Activated B cell treated with CpG ODN at 0.5 μM for 24 hours (primary cell): ENCODE measurements at regions not wholly inside any gene's neighbourhood (a gene's known extent, or its start where the extent isn't known, plus 50 kb on each side); places are given as distances from the start of the nearest gene placed in this dataset.
"Not testable (repeated sequence)": the region's sequence is repeated elsewhere in the genome, so short reads cannot be mapped to it uniquely, and the experiment has no call there.

Experiments
- ATAC-seq: fragments of 200-7000 bp; cut with Tn5 transposase; one replicate; pipeline ENCODE4 v1.10.0; 2021; ENCODE audit warnings: low read depth, mild to moderate bottlenecking, moderate library complexity
- CTCF ChIA-PET: fragments of 350-600 bp; sonication (Branson Sonifier 250); formaldehyde crosslinking; loops from one replicate; lab custom pipeline; 2021; ENCODE audit warnings: antibody characterized with exemption; lab: Charles Lee
- POLR2A ChIA-PET: fragments of 350-600 bp; sonication (Branson Sonifier 250); formaldehyde crosslinking; loops from one replicate; lab custom pipeline; 2021; ENCODE audit warnings: antibody characterized with exemption; lab: Charles Lee
- DNase-seq: peaks from one replicate; pipeline ENCODE4 v3.0.0; 2022
- H3K27ac Mint-ChIP-seq: one replicate; pipeline ENCODE4 v1.8.0; 2020; ENCODE audit warnings: mixed read lengths
- H3K27me3 Mint-ChIP-seq: one replicate; pipeline ENCODE4 v1.8.0; 2021; ENCODE audit warnings: mixed read lengths
- H3K36me3 Mint-ChIP-seq: one replicate; pipeline ENCODE4 v1.8.0; 2021; ENCODE audit warnings: low read depth, mixed read lengths
- H3K4me1 Mint-ChIP-seq: one replicate; pipeline ENCODE4 v1.8.0; 2021; ENCODE audit warnings: mixed read lengths
- H3K4me3 Mint-ChIP-seq: one replicate; pipeline ENCODE4 v1.8.0; 2020; ENCODE audit warnings: mild to moderate bottlenecking, mixed read lengths
- H3K9me3 Mint-ChIP-seq: one replicate; pipeline ENCODE4 v1.8.0; 2020; ENCODE audit warnings: mixed read lengths
- CTCF ChIP-seq: fragments of 200-600 bp; IDR thresholded peaks from one replicate; pipeline ENCODE4 v1.8.0; 2022; ENCODE audit warnings: antibody characterized with exemption, mild to moderate bottlenecking
- intact Hi-C: fragments of 100-400 bp; cut with micrococcal nuclease; formaldehyde crosslinking; loops from one replicate; pipeline ENCODE4 v1.15.1; 2024

GRCh38 chr6:27141529-27142015 is 105.9 kb upstream of the PRSS16 start:
- POLR2A ChIA-PET, result interaction anchor here (0.7 to 1.2 kb wide), 2 partner anchors 10 to 337 kb away, joined by 3 to 5 read pairs; a partner anchor contains a TSS
- CTCF ChIA-PET, result no interaction called here
- no peak for TF ChIP-seq CTCF
- H3K27me3 Mint-ChIP-seq, result no peaks in the 10 kb centered on the region
- ATAC-seq (no peak), DNase-seq (no peak)
- intact Hi-C loops, result no loop called here
- H3K4me1 Mint-ChIP-seq, result peaks cover 59% of the 10 kb centered on the region
- peaks cover 31% of the 10 kb centered on the region for H3K36me3 Mint-ChIP-seq
- no peaks in the 10 kb centered on the region for H3K9me3 Mint-ChIP-seq
- H3K4me3 Mint-ChIP-seq, result peak overlapping the region; percentile 72
- peak overlapping the region; percentile 85 for H3K27ac Mint-ChIP-seq

- POLR2A ChIA-PET, result interaction anchor here (0.6 to 6.4 kb wide), 10 partner anchors 12 to 1122 kb away, joined by 3 to 510 read pairs (median 6); a partner anchor contains a TSS
- H3K9me3 Mint-ChIP-seq, ATAC-seq, DNase-seq, H3K27me3 Mint-ChIP-seq, intact Hi-C loops: not testable (repeated sequence)
- Mint-ChIP-seq H3K4me3 (peak overlapping the region; percentile 19), H3K4me1 (peaks cover 58% of the 10 kb centered on the region), H3K36me3 (peaks cover 29% of the 10 kb centered on the region), H3K27ac (peak overlapping the region; percentile 53)
- CTCF ChIA-PET, result interaction anchor here (0.7 kb wide), 1 partner anchor 653 kb away, joined by 3 read pairs; no protein-coding TSS in a partner anchor
Observed at GRCh38 chr6:27143020-27143388, 104.5 kb upstream of the PRSS16 start.

GRCh38 chr6:27143474-27144026 is 104.0 kb upstream of the PRSS16 start:
- POLR2A ChIA-PET, result interaction anchor here (0.6 to 6.4 kb wide), 14 partner anchors 13 to 1123 kb away, joined by 3 to 510 read pairs (median 8); a partner anchor contains a TSS
- H3K27ac Mint-ChIP-seq, result peak overlapping the region; percentile 59
- intact Hi-C loops, result no loop called here
- H3K4me1 Mint-ChIP-seq, result peaks cover 54% of the 10 kb centered on the region
- H3K9me3 Mint-ChIP-seq, result no peaks in the 10 kb centered on the region
- no peak for TF ChIP-seq CTCF
- CTCF ChIA-PET, result interaction anchor here (0.6 kb wide), 1 partner anchor 580 kb away, joined by 3 read pairs; no protein-coding TSS in a partner anchor
- DNase-seq (no peak), ATAC-seq (no peak)
- no peaks in the 10 kb centered on the region for H3K27me3 Mint-ChIP-seq
- peaks cover 28% of the 10 kb centered on the region for H3K36me3 Mint-ChIP-seq
- H3K4me3 Mint-ChIP-seq, result peak overlapping the region; percentile 28

GRCh38 chr6:27144740-27145079 is 102.8 kb upstream of the PRSS16 start:
- Mint-ChIP-seq H3K27me3 (no peaks in the 10 kb centered on the region), H3K36me3 (peaks cover 21% of the 10 kb centered on the region), H3K4me1 (peaks cover 45% of the 10 kb centered on the region), H3K27ac (no peak overlapping the region), H3K4me3 (peak overlapping the region; percentile 46), H3K9me3 (no peaks in the 10 kb centered on the region)
- DNase-seq (no peak), ATAC-seq (no peak)
- intact Hi-C loops, result loop anchor here (5.0 kb wide), 3 partner anchors 592 to 1042 kb away; a partner anchor contains a TSS
- POLR2A ChIA-PET, result interaction anchor here (0.6 to 6.4 kb wide), 30 partner anchors 7 to 1779 kb away, joined by 3 to 510 read pairs (median 28); partner anchors contain the start of genes TRIM27 and ZNF184
- CTCF ChIA-PET, result interaction anchor here (0.9 to 1.6 kb wide), 3 partner anchors 12 to 1099 kb away, joined by 3 to 10 read pairs (median 7); a partner anchor contains a TSS
- TF ChIP-seq CTCF, result no peak

GRCh38 chr6:27145731-27146455 is 101.6 kb upstream of the PRSS16 start:
- CTCF ChIA-PET, result interaction anchor here (0.7 to 1.8 kb wide), 5 partner anchors 13 to 1100 kb away, joined by 3 to 10 read pairs (median 6); a partner anchor contains a TSS
- peaks cover 36% of the 10 kb centered on the region for H3K4me1 Mint-ChIP-seq
- intact Hi-C loops, result loop anchor here (1.0 to 5.0 kb wide), 10 partner anchors 14 to 1103 kb away; a partner anchor contains a TSS

GRCh38 chr6:27146456-27146705 is 101.1 kb upstream of the PRSS16 start:
- peaks cover 31% of the 10 kb centered on the region for H3K4me1 Mint-ChIP-seq
- intact Hi-C loops, result loop anchor here (1.0 to 5.0 kb wide), 10 partner anchors 14 to 1103 kb away; a partner anchor contains a TSS
- H3K27me3 Mint-ChIP-seq, H3K4me3 Mint-ChIP-seq, ATAC-seq, H3K9me3 Mint-ChIP-seq, H3K27ac Mint-ChIP-seq: not testable (repeated sequence)
- peaks cover 15% of the 10 kb centered on the region for H3K36me3 Mint-ChIP-seq
- CTCF ChIA-PET, result interaction anchor here (1.1 to 2.0 kb wide), 3 partner anchors 13 to 749 kb away, joined by 6 to 9 read pairs (median 6); no protein-coding TSS in a partner anchor
- peak; percentile 72 for DNase-seq
- POLR2A ChIA-PET, result interaction anchor here (0.6 to 6.4 kb wide), 56 partner anchors 9 to 1776 kb away, joined by 3 to 510 read pairs (median 14); partner anchors contain the start of genes HFE, HMGN4, ZKSCAN8 and ZNF184

More at GRCh38 chr6:27145731-27146455, 101.6 kb upstream of the PRSS16 start:
- POLR2A ChIA-PET, result interaction anchor here (0.5 to 6.4 kb wide), 50 partner anchors 7 to 1778 kb away, joined by 3 to 510 read pairs (median 12); partner anchors contain the start of genes HMGN4, TRIM27 and ZNF184
- no peaks in the 10 kb centered on the region for H3K9me3 Mint-ChIP-seq
- DNase-seq (peak; percentile 34), ATAC-seq (peak; percentile 31)
- no peak overlapping the region for H3K27ac Mint-ChIP-seq
- H3K27me3 Mint-ChIP-seq, result no peaks in the 10 kb centered on the region
- no peak overlapping the region for H3K4me3 Mint-ChIP-seq
- TF ChIP-seq CTCF, result no peak
- peaks cover 17% of the 10 kb centered on the region for H3K36me3 Mint-ChIP-seq
